ENCODE measurements at regions not wholly inside any gene's neighbourhood (a gene's known extent, or its start where the extent isn't known, plus 50 kb on each side); places are given as distances from the start of the nearest gene placed in this dataset.
"Not testable (repeated sequence)": the region's sequence is repeated elsewhere in the genome, so short reads cannot be mapped to it uniquely, and the experiment has no call there.

DNA sequence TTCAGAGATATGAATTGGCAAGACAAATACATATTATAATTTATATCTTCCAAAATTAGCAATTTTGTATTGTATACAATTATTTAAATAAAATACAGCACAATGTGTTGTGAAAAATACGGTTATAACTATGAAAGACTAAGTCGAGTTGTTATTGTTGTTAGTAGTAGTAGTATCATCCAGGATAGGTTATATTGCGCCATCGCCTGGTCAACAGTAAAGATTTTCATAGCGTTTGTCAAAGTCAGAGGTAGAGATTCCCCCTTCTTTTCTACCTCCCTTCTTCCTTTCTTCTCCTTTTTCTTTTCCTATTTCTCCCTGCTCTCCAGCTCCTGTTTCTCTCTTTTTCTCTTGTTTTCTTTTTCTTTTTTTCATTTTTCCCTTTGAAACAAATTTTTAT is 499.1 kb upstream of the EPHA5 start:
- no peaks in the 10 kb centered on the region for H3K9me3 ChIP-seq (ENCODE audit: control insufficient read depth, low read length)
- no peaks in the 10 kb centered on the region for H3K4me1 ChIP-seq (ENCODE audit: control insufficient read depth, insufficient read depth, low read length, poor library complexity, severe bottlenecking)
- H3K27ac ChIP-seq (ENCODE audit: low read depth, low read length, severe bottlenecking): no peak overlapping the region
- WGBS, 2 experiments (ENCODE audit: insufficient coverage in 2 of 2): no CpG with 5 or more reads among the region's 5 CpGs
- no peak overlapping the region for H3K4me3 ChIP-seq (ENCODE audit: extremely low read depth, insufficient read depth, low read length, poor library complexity, severe bottlenecking)
- no peaks in the 10 kb centered on the region for H3K36me3 ChIP-seq (ENCODE audit: control insufficient read depth, insufficient read depth, low read length)

GRCh38 chr4:66164869-66165268 is 494.6 kb upstream of the EPHA5 start:
- H3K27ac ChIP-seq (ENCODE audit: low read depth, low read length, severe bottlenecking): no peak overlapping the region
- no peak overlapping the region for H3K4me3 ChIP-seq (ENCODE audit: extremely low read depth, insufficient read depth, low read length, poor library complexity, severe bottlenecking)
- no peaks in the 10 kb centered on the region for H3K4me1 ChIP-seq (ENCODE audit: control insufficient read depth, insufficient read depth, low read length, poor library complexity, severe bottlenecking)
- no peaks in the 10 kb centered on the region for H3K9me3 ChIP-seq (ENCODE audit: control insufficient read depth, low read length)
- no peaks in the 10 kb centered on the region for H3K36me3 ChIP-seq (ENCODE audit: control insufficient read depth, insufficient read depth, low read length)
- 86% methylated on average over 1 of the region's 1 CpG; no CpG with 5 or more reads in 1 of the 2 experiments for WGBS, 2 experiments (ENCODE audit: insufficient coverage in 2 of 2)

- WGBS, 2 experiments (ENCODE audit: insufficient coverage in 2 of 2): no CpG with 5 or more reads among the region's 1 CpG
- Histone ChIP-seq H3K36me3 (ENCODE audit: control insufficient read depth, insufficient read depth, low read length) (no peaks in the 10 kb centered on the region), H3K9me3 (ENCODE audit: control insufficient read depth, low read length) (no peaks in the 10 kb centered on the region), H3K4me1 (ENCODE audit: control insufficient read depth, insufficient read depth, low read length, poor library complexity, severe bottlenecking) (no peaks in the 10 kb centered on the region), H3K4me3 (ENCODE audit: extremely low read depth, insufficient read depth, low read length, poor library complexity, severe bottlenecking) (no peak overlapping the region), H3K27ac (ENCODE audit: low read depth, low read length, severe bottlenecking) (no peak overlapping the region)
Observed at GRCh38 chr4:66160606-66161005, 490.3 kb upstream of the EPHA5 start.

DNA sequence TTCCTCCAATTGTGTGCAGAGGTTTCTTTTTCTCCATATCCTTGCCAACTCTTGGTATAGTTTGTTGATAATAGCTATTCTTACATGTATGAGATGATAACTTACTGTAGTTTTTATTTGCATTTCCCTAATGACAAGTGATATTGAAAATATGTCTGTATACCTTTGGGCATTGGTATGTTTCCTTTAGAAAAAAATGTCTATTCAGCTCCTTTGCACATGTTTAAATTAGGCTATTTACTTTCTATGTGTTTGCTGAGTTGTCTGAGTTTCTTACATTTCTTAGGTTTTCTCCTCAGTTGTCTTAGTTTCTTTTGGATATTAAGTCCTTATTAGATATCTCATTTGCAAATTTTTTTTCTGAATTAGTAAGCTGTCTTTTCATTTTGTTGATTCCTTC is 487.3 kb upstream of the EPHA5 start:
- Histone ChIP-seq H3K4me3 (ENCODE audit: extremely low read depth, insufficient read depth, low read length, poor library complexity, severe bottlenecking) (no peak overlapping the region), H3K36me3 (ENCODE audit: control insufficient read depth, insufficient read depth, low read length) (no peaks in the 10 kb centered on the region), H3K27ac (ENCODE audit: low read depth, low read length, severe bottlenecking) (no peak overlapping the region)

GRCh38 chr4:66130042-66130441 is 459.8 kb upstream of the EPHA5 start:
- 89 to 100% methylated on average over 1 to 5 of the region's 6 CpGs for WGBS, 2 experiments (ENCODE audit: insufficient coverage in 2 of 2)
- Histone ChIP-seq H3K27ac (ENCODE audit: low read depth, low read length, severe bottlenecking) (no peak overlapping the region), H3K36me3 (ENCODE audit: control insufficient read depth, insufficient read depth, low read length) (no peaks in the 10 kb centered on the region), H3K4me3 (ENCODE audit: extremely low read depth, insufficient read depth, low read length, poor library complexity, severe bottlenecking) (no peak overlapping the region), H3K9me3 (ENCODE audit: control insufficient read depth, low read length) (no peaks in the 10 kb centered on the region), H3K4me1 (ENCODE audit: control insufficient read depth, insufficient read depth, low read length, poor library complexity, severe bottlenecking) (no peaks in the 10 kb centered on the region)

More for the DNA sequence above, 487.3 kb upstream of the EPHA5 start:
- Histone ChIP-seq H3K9me3 (ENCODE audit: control insufficient read depth, low read length) (no peaks in the 10 kb centered on the region), H3K4me1 (ENCODE audit: control insufficient read depth, insufficient read depth, low read length, poor library complexity, severe bottlenecking) (no peaks in the 10 kb centered on the region)

DNA sequence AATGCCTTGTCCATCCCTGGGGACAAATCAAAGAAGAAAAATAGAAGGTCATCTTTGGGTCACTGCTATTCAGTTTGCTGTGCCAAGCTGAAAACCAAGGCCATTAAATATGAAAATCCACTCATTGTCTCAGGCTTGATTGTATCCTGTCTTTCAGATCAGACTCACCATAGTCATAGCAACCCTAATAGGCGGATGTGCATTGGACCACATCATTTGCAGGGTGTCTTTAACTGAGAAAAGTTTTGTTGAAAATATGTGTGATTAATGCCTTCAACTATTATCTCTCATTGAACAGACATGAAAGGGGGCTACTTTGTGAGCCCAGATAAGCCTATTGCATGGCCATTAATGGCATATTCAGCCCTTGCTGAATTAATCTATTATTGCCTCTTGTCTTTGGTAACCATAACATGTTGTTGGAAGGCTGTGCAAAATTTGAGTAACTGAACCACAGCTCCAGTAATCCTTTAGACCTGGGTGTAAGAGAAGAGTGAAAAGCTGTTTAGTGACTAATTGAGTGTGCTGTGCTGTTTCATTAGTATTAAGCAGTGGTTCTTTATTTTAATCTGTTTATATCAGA is 453.6 kb upstream of the EPHA5 start:
- H3K4me1 ChIP-seq (ENCODE audit: control insufficient read depth, insufficient read depth, low read length, poor library complexity, severe bottlenecking): no peaks in the 10 kb centered on the region
- no CpG with 5 or more reads among the region's 1 CpG for WGBS, 2 experiments (ENCODE audit: insufficient coverage in 2 of 2)
- H3K4me3 ChIP-seq (ENCODE audit: extremely low read depth, insufficient read depth, low read length, poor library complexity, severe bottlenecking): no peak overlapping the region
- no peaks in the 10 kb centered on the region for H3K9me3 ChIP-seq (ENCODE audit: control insufficient read depth, low read length)
- H3K36me3 ChIP-seq (ENCODE audit: control insufficient read depth, insufficient read depth, low read length): no peaks in the 10 kb centered on the region
- no peak overlapping the region for H3K27ac ChIP-seq (ENCODE audit: low read depth, low read length, severe bottlenecking)

GRCh38 chr4:66123190-66123589 is 452.9 kb upstream of the EPHA5 start:
- H3K9me3 ChIP-seq (ENCODE audit: control insufficient read depth, low read length): no peaks in the 10 kb centered on the region
- no peak overlapping the region for H3K27ac ChIP-seq (ENCODE audit: low read depth, low read length, severe bottlenecking)
- H3K36me3 ChIP-seq (ENCODE audit: control insufficient read depth, insufficient read depth, low read length): no peaks in the 10 kb centered on the region
- H3K4me3 ChIP-seq (ENCODE audit: extremely low read depth, insufficient read depth, low read length, poor library complexity, severe bottlenecking): no peak overlapping the region
- no peaks in the 10 kb centered on the region for H3K4me1 ChIP-seq (ENCODE audit: control insufficient read depth, insufficient read depth, low read length, poor library complexity, severe bottlenecking)

- H3K4me1 ChIP-seq (ENCODE audit: control insufficient read depth, insufficient read depth, low read length, poor library complexity, severe bottlenecking); H3K36me3 ChIP-seq (ENCODE audit: control insufficient read depth, insufficient read depth, low read length); H3K4me3 ChIP-seq (ENCODE audit: extremely low read depth, insufficient read depth, low read length, poor library complexity, severe bottlenecking); H3K9me3 ChIP-seq (ENCODE audit: control insufficient read depth, low read length); H3K27ac ChIP-seq (ENCODE audit: low read depth, low read length, severe bottlenecking): not testable (repeated sequence)
Observed at GRCh38 chr4:66115231-66115630, 444.9 kb upstream of the EPHA5 start.

- Histone ChIP-seq H3K4me1 (ENCODE audit: control insufficient read depth, insufficient read depth, low read length, poor library complexity, severe bottlenecking) (no peaks in the 10 kb centered on the region), H3K36me3 (ENCODE audit: control insufficient read depth, insufficient read depth, low read length) (no peaks in the 10 kb centered on the region), H3K4me3 (ENCODE audit: extremely low read depth, insufficient read depth, low read length, poor library complexity, severe bottlenecking) (no peak overlapping the region), H3K27ac (ENCODE audit: low read depth, low read length, severe bottlenecking) (no peak overlapping the region), H3K9me3 (ENCODE audit: control insufficient read depth, low read length) (no peaks in the 10 kb centered on the region)
Observed at GRCh38 chr4:66108898-66109297, 438.6 kb upstream of the EPHA5 start.

- Histone ChIP-seq H3K27ac (ENCODE audit: low read depth, low read length, severe bottlenecking) (no peak overlapping the region), H3K4me3 (ENCODE audit: extremely low read depth, insufficient read depth, low read length, poor library complexity, severe bottlenecking) (no peak overlapping the region), H3K36me3 (ENCODE audit: control insufficient read depth, insufficient read depth, low read length) (no peaks in the 10 kb centered on the region), H3K4me1 (ENCODE audit: control insufficient read depth, insufficient read depth, low read length, poor library complexity, severe bottlenecking) (no peaks in the 10 kb centered on the region), H3K9me3 (ENCODE audit: control insufficient read depth, low read length) (no peaks in the 10 kb centered on the region)
- WGBS, 2 experiments (ENCODE audit: insufficient coverage in 2 of 2): 94% methylated on average over 4 of the region's 5 CpGs; no CpG with 5 or more reads in 1 of the 2 experiments
Observed at GRCh38 chr4:66097218-66097617, 426.9 kb upstream of the EPHA5 start.

- no peak overlapping the region for H3K27ac ChIP-seq (ENCODE audit: low read depth, low read length, severe bottlenecking)
- no peak overlapping the region for H3K4me3 ChIP-seq (ENCODE audit: extremely low read depth, insufficient read depth, low read length, poor library complexity, severe bottlenecking)
- H3K4me1 ChIP-seq (ENCODE audit: control insufficient read depth, insufficient read depth, low read length, poor library complexity, severe bottlenecking): no peaks in the 10 kb centered on the region
- no CpG with 5 or more reads among the region's 2 CpGs for WGBS, 2 experiments (ENCODE audit: insufficient coverage in 2 of 2)
- no peaks in the 10 kb centered on the region for H3K36me3 ChIP-seq (ENCODE audit: control insufficient read depth, insufficient read depth, low read length)
- H3K9me3 ChIP-seq (ENCODE audit: control insufficient read depth, low read length): no peaks in the 10 kb centered on the region
Observed at GRCh38 chr4:66095065-66095464, 424.8 kb upstream of the EPHA5 start.

- Histone ChIP-seq H3K4me1 (ENCODE audit: control insufficient read depth, insufficient read depth, low read length, poor library complexity, severe bottlenecking) (no peaks in the 10 kb centered on the region), H3K4me3 (ENCODE audit: extremely low read depth, insufficient read depth, low read length, poor library complexity, severe bottlenecking) (no peak overlapping the region), H3K36me3 (ENCODE audit: control insufficient read depth, insufficient read depth, low read length) (no peaks in the 10 kb centered on the region), H3K27ac (ENCODE audit: low read depth, low read length, severe bottlenecking) (no peak overlapping the region), H3K9me3 (ENCODE audit: control insufficient read depth, low read length) (no peaks in the 10 kb centered on the region)
- 91% methylated on average over 12 of the region's 15 CpGs for WGBS, 2 experiments (ENCODE audit: insufficient coverage in 2 of 2)
Observed at GRCh38 chr4:66094070-66094469, 423.8 kb upstream of the EPHA5 start.

Measured in mesodermal cell (in vitro differentiated cells).